ENCODE measurements at regions not wholly inside any gene's neighbourhood (a gene's known extent, or its start where the extent isn't known, plus 50 kb on each side); places are given as distances from the start of the nearest gene placed in this dataset.

DNA sequence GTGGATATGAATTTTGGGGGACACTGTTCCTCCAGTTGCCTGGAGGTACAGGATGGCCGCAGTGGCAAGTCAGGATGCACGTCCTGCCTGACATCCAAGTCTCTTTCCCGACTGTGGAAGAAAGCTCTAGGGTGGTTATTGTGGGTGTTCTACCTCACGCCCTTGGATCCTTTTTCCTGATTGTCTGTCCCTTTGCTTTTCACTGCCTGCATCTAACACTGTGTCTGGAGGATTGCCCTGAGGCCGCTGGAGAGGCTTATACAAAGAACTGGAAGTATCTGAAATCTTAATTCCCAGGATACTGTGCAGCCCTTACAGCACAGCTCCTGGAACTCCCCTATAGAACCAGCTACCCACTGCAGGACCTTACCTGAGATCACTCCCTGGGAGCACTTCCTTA is 250.5 kb downstream of the TFCP2L1 start:
- Histone ChIP-seq H3K4me1 (no peaks in the 10 kb centered on the region), H3K27ac (no peak overlapping the region), H3K79me2 (no peaks in the 10 kb centered on the region), H3K9me3 (ENCODE audit: control insufficient read depth, low read length) (no peaks in the 10 kb centered on the region), H3K36me3 (ENCODE audit: control insufficient read depth, insufficient read depth, low read length) (no peaks in the 10 kb centered on the region), H2AFZ (no peak overlapping the region), H3K27me3 (ENCODE audit: control insufficient read depth, insufficient read depth, low read length) (no peaks in the 10 kb centered on the region), H3K9ac (no peak overlapping the region), H3K4me3 (ENCODE audit: low read depth, low read length) (no peak overlapping the region), H3K4me2 (ENCODE audit: low read length) (no peak overlapping the region)
- TF ChIP-seq, protein P1, sequence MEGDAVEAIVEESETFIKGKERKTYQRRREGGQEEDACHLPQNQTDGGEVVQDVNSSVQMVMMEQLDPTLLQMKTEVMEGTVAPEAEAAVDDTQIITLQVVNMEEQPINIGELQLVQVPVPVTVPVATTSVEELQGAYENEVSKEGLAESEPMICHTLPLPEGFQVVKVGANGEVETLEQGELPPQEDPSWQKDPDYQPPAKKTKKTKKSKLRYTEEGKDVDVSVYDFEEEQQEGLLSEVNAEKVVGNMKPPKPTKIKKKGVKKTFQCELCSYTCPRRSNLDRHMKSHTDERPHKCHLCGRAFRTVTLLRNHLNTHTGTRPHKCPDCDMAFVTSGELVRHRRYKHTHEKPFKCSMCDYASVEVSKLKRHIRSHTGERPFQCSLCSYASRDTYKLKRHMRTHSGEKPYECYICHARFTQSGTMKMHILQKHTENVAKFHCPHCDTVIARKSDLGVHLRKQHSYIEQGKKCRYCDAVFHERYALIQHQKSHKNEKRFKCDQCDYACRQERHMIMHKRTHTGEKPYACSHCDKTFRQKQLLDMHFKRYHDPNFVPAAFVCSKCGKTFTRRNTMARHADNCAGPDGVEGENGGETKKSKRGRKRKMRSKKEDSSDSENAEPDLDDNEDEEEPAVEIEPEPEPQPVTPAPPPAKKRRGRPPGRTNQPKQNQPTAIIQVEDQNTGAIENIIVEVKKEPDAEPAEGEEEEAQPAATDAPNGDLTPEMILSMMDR (IDR thresholded peaks at IDR 0.05), result no peak

- no peak overlapping the region for H3K4me2 ChIP-seq (ENCODE audit: low read length)
- H3K36me3 ChIP-seq (ENCODE audit: control insufficient read depth, insufficient read depth, low read length), result no peaks in the 10 kb centered on the region
- no peak overlapping the region for H3K9ac ChIP-seq
- H3K4me1 ChIP-seq, result no peaks in the 10 kb centered on the region
- no peak overlapping the region for H3K4me3 ChIP-seq (ENCODE audit: low read depth, low read length)
- no peaks in the 10 kb centered on the region for H3K27me3 ChIP-seq (ENCODE audit: control insufficient read depth, insufficient read depth, low read length)
- H3K9me3 ChIP-seq (ENCODE audit: control insufficient read depth, low read length), result no peaks in the 10 kb centered on the region
- no peak overlapping the region for H2AFZ ChIP-seq
- TF ChIP-seq, protein P1 (IDR thresholded peaks at IDR 0.05), result no peak
- no peaks in the 10 kb centered on the region for H3K79me2 ChIP-seq
- no peak overlapping the region for H3K27ac ChIP-seq
Measured at GRCh38 chr2:121036226-121036692, 248.7 kb downstream of the TFCP2L1 start.

- H3K4me3 ChIP-seq (ENCODE audit: low read depth, low read length), result no peak overlapping the region
- no peak overlapping the region for H3K9ac ChIP-seq
- H3K9me3 ChIP-seq (ENCODE audit: control insufficient read depth, low read length), result no peaks in the 10 kb centered on the region
- TF ChIP-seq, protein P1 (IDR thresholded peaks at IDR 0.05), result no peak
- H3K4me2 ChIP-seq (ENCODE audit: low read length), result no peak overlapping the region
- H3K36me3 ChIP-seq (ENCODE audit: control insufficient read depth, insufficient read depth, low read length), result no peaks in the 10 kb centered on the region
- H3K79me2 ChIP-seq, result no peaks in the 10 kb centered on the region
- no peak overlapping the region for H3K27ac ChIP-seq
- no peaks in the 10 kb centered on the region for H3K4me1 ChIP-seq
- no peaks in the 10 kb centered on the region for H3K27me3 ChIP-seq (ENCODE audit: control insufficient read depth, insufficient read depth, low read length)
- H2AFZ ChIP-seq, result no peak overlapping the region
Measured at GRCh38 chr2:121037480-121037879, 247.5 kb downstream of the TFCP2L1 start.

DNA sequence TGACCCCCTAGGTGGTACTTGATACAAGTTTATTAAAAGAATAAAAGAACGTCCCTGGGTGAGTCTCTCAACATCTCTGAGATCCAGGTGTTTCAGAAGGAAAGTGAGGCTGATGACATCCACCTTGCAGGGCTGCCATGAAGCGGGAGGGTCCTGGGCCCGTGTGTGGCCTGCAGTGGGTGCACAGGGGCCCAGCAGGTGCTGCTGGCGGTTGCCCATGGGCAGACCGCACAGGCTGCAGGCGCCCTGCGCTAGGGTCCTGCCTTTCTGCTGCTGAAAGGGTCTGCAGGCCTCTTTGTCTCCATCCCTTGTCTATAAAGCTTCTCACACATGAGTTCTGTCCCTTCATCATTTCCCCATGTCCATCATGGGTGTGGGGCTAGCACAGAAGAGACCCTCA is 247.0 kb downstream of the TFCP2L1 start:
- no peak overlapping the region for H3K4me3 ChIP-seq (ENCODE audit: low read depth, low read length)
- no peaks in the 10 kb centered on the region for H3K9me3 ChIP-seq (ENCODE audit: control insufficient read depth, low read length)
- no peak overlapping the region for H3K9ac ChIP-seq
- H2AFZ ChIP-seq, result no peak overlapping the region
- H3K27me3 ChIP-seq (ENCODE audit: control insufficient read depth, insufficient read depth, low read length), result no peaks in the 10 kb centered on the region
- H3K36me3 ChIP-seq (ENCODE audit: control insufficient read depth, insufficient read depth, low read length), result no peaks in the 10 kb centered on the region
- TF ChIP-seq, protein P1 (IDR thresholded peaks at IDR 0.05), result no peak
- no peaks in the 10 kb centered on the region for H3K4me1 ChIP-seq
- no peak overlapping the region for H3K4me2 ChIP-seq (ENCODE audit: low read length)
- no peak overlapping the region for H3K27ac ChIP-seq
- no peaks in the 10 kb centered on the region for H3K79me2 ChIP-seq

GRCh38 chr2:121038431-121038830 is 246.6 kb downstream of the TFCP2L1 start:
- Histone ChIP-seq H3K79me2 (no peaks in the 10 kb centered on the region), H3K9ac (no peak overlapping the region), H2AFZ (no peak overlapping the region), H3K9me3 (ENCODE audit: control insufficient read depth, low read length) (no peaks in the 10 kb centered on the region), H3K27me3 (ENCODE audit: control insufficient read depth, insufficient read depth, low read length) (no peaks in the 10 kb centered on the region), H3K4me1 (no peaks in the 10 kb centered on the region), H3K27ac (no peak overlapping the region), H3K4me3 (ENCODE audit: low read depth, low read length) (no peak overlapping the region), H3K36me3 (ENCODE audit: control insufficient read depth, insufficient read depth, low read length) (no peaks in the 10 kb centered on the region), H3K4me2 (ENCODE audit: low read length) (no peak overlapping the region)
- TF ChIP-seq, protein P1 (IDR thresholded peaks at IDR 0.05), result no peak

All from parathyroid adenoma (tissue), 2 donors.